HG02852 (cell line): ENCODE measurements at regions not wholly inside any gene's neighbourhood (a gene's known extent, or its start where the extent isn't known, plus 50 kb on each side); places are given as distances from the start of the nearest gene placed in this dataset.
"Not testable (repeated sequence)": the region's sequence is repeated elsewhere in the genome, so short reads cannot be mapped to it uniquely, and the experiment has no call there.

Experiments used
- ATAC-seq: cut with Tn5 transposase; IDR thresholded peaks from one replicate; pipeline ENCODE4 v1.9.1; 2021; ENCODE audit warnings: mild to moderate bottlenecking, moderate library complexity; ENCODE audit not compliant: unreplicated experiment

DNA sequence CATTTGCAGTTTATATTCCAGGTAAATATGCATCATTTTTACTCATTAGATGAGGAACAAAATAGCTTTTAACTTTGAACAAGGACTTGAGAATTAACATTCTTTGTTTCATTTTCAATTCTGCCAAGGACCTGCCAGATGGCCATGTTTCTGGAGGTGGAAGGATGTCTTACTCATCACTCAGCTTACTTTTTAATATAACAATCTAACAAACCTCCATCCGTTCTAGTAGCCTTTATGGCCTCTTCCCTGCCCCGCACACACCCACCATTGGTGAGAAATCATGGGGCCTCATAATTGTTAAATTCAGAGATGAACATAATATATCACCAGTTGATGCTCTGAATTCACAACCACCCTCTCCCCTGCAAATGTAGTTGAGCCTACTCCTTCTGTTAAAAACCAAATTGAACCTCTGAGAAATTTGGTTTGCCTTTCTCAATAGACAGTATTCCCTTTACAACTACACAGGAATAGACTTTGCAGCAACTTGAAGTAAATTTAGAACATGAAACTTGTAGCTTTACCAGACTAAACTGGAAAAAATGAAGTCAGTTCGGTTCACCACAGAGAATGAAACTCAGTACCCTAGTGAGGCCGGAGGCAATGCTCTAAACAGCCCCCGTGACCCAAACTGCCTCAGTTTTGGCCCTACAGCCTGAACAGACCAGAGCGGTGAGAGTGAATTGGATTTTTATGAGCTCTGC lies 50.1 kb upstream of the ACSL4 start:
- peak; percentile 87 for ATAC-seq

DNA sequence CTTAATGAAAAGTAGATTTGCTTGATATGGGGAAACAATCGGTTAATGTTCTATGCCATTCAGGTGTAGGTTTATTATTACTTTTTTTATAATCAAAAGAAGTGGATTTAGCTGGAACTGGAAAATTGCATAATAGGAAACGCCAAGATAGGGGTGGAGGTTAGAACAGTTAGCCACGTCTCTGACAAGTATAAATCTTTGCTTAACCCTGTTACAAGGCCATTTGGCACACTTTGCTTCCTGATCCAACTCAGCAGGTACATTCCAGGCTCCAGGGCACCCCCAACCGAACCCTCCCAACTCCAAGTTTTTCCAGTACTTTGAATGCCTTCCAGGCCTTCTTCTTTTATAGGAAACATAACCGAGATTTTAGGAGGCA lies 50.6 kb upstream of the ACSL4 start:
- ATAC-seq = no peak

DNA sequence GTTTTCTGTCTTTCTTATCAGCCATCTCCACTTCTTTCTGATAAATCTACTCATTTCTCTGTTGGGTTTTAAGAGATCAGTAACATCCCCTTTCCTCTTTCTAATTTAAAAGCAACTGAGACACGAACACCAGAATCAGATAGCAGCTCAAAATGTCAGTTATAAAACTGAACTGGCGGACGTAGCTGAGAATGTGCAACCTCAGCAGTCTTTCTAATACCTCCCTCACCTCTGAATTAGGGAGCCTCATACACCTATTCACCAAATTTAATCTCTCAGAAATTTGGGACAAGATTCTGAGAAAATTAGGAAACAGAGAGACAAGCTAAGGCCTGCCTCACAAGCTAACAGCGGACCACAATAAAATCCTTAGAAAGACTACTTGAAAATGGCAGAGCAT lies 52.0 kb upstream of the ACSL4 start:
- ATAC-seq = no peak

- ATAC-seq = not testable (repeated sequence)
Measured at GRCh38 chrX:109790511-109790910, 57.5 kb upstream of the ACSL4 start.

GRCh38 chrX:109793191-109793590 lies 60.1 kb upstream of the ACSL4 start:
- ATAC-seq = no peak

DNA sequence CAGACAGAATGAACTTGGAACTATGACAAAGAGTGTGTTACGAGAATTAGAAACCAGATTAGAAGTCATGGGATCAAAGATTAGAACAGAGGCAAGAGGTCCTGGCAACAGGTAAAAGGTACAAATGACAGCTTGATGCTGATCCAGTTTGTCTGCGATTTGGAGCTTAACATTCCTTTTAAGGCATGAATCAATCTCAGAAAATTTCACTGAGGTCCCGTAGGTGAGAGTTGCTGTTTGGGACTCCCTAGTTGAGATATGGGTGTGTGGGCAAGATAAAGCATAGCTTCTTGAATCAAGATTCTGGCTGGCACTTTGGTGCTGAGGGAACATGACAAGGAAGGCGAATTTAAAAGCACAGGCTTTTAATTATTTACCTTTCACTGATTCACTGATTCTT lies 62.6 kb upstream of the ACSL4 start:
- ATAC-seq = no peak

GRCh38 chrX:109797311-109797975 lies 64.4 kb upstream of the ACSL4 start:
- no peak for ATAC-seq

GRCh38 chrX:109812236-109812635 lies 79.2 kb upstream of the ACSL4 start:
- no peak for ATAC-seq

DNA sequence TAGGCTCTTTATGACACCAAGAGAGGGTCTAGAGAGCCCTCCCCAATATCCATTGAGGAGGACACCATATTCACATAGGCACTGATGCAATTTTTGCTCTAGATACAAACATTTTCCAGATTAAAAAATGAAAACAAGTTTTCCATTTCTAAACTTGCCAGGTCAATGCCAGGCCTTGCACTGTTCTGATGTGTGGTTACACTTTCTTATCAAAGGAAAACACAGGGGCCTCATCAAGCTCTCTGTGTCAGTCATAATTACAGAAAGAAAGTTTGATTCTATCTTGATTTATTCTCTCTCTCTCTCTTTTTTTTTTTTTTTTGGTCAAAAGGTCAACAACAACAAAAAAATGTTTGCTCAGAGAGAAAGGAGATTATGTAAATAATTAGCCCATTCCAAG lies 80.2 kb upstream of the ACSL4 start:
- no peak for ATAC-seq

DNA sequence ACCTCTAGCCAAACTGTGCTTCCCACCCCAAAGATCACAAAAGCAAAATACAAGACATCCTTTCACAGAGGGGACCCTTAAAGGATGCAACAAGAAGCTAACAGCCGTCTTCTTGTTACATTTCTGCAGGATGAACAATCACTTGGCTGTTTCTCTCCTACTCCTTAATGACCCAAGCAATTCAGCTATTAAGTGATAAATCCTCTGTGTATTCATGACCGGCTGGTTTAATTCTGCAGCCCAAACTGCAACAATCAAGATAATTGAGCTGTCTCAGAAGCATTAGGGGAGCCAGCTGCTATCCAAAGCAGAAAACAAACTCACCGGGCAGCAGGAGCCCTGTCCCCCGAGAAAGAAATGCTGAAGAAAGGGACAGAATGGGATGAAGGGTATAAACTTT lies 85.9 kb upstream of the ACSL4 start:
- ATAC-seq = no peak

DNA sequence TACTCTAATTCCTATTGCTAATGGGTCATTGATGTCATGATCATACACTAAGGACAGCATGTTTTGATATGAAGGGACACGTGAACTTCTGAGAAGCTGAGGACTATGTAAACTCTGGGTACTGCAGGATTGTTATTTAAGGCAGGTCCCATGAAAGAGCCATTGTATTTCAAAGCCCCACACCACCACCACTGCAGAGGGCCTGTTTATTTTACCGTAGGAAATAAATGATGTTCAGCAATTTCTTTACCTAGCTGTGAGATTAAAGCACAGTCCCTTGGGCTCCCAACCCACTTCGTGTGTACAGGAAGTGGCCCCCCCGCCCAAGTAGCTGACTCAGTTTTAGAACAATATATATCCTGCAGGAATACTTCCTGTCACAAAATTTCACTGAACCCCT lies 89.8 kb upstream of the ACSL4 start:
- no peak for ATAC-seq

- no peak for ATAC-seq
Measured at GRCh38 chrX:109826954-109827708, 94.1 kb upstream of the ACSL4 start.

- no peak for ATAC-seq
Measured at GRCh38 chrX:109827772-109828171, 94.7 kb upstream of the ACSL4 start.

DNA sequence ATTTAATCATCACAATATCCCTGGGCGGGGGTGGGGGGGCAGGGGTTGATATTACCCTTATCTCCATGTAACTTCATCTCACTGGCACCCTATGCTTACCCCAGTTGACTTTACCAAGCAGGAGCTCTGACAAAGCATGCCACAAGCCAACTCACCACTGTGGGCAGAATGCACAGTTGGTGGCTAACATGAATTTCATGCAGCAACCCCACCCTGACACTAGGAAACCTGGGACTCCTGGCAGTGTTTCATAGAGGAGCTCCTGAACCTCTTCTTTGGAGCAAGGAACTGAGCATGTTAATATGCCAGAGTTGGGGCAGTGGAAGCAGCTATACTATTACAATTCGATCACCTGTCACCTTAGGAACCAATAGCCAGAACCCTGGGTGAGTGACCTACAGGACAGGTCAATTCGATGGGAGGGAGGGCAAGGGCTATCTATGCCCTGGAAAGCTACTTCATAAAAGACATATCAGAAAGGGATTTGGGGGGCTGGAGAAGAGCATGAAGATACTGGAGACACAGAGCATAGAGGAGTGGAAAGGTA lies 97.2 kb upstream of the ACSL4 start:
- ATAC-seq = peak; percentile 17

- peak; percentile 61 for ATAC-seq
Measured at GRCh38 chrX:109830704-109831206, 97.7 kb upstream of the ACSL4 start.

DNA sequence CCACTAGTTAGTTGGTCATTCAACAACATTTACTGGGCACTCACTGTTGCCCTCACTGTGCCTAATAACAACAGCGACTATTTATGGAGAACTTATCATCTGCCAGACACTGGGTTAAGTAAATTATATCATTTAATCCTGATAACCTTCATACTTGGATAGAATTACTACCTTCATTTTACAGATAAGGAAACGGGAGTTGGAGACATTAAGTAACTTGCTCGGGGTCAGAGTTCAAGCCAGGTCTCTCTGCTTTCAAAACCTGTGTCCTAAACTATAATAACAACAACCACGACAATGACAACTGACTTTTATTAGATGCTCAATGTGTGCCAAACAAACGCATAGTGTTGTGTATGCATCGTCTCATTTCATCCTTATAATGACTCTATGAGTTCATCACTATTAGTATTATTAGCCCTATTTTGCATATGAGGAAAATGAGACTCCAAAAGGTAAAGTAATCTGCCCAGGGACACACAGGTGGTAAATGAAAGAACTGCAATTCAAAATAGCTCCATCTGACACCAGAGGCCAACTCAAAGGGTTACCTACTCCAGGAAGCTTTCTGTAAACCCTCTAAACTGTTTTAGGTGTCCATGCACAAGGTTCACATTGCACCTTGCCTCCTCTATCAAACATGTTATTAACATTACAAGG lies 98.4 kb upstream of the ACSL4 start:
- ATAC-seq = no peak

DNA sequence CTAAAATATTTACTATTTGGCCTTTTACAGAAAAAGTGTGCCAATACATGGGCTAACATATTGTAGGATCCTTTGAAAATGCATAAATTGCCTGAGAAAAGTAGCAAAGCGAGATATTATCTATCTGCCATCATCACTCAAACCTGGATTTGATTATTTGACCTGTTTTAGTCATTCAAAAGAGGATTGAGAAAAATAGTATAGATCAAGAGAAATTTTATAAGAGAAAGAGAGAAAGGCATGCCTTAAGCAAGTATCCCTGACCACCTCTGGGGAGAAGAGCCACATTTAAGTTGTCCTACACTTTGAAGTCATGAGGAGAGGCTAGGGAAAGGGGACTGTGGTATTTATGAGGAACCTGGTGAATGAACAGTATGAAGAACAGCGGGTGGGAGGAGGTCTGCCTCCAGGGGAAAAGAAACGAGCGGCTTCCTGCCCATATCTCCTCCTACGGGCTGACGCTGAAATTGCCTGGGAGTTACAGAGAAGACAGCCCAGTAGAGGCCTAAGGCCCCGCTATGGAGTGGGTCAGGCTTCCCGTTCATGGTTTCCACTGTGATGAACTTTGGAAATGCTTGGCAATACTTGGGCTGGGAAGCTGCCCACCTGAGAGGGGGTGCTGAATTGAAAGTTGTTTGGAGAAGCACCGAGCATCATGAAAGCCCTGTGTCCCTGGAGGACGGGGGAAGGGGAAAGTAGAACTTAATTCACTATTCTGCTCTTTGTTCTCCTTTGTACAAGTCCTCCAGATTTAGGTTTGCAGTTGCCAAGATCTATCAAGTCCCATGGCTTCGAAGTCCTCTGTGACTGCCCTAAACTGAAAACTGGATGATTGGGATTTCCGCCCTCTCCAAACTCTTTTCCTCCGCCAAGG lies 106.9 kb upstream of the ACSL4 start:
- no peak for ATAC-seq

DNA sequence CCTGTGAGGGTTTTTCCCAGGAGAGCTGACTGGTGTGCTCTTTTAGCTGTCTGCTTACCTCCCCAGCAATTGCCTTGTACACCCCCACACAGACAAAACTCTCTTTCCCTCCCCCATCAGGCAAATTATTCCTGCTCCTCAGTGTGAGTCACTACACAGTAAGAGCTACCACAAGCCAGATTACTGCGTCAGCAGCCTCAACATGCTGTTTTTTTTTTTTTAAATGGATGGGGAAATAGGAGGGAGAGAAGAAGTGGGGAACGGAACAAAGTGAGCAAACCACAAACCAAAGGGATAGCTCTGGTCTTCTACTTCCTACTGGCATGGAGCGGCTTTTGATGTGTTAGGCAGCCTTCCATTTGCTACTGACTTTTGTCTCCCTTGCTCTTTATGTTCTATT lies 107.5 kb upstream of the ACSL4 start:
- no peak for ATAC-seq

DNA sequence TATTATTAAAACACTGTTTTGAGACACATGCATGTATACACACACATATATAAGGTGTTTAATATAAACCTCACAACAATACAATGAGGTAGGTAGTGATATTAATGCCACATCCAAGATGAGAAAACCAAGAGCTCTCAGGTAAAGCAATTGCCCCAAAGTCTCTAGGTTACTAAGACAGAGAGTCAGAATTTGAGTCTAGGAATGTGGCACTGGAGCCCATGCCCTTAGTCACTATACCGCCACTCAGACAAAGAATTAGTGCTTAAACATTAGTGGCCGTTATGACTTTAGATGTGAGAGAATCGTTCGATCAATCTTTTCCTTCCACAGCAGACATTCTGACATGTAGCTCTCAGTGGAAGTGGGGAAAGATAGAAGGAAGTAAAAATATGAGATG lies 108.2 kb upstream of the ACSL4 start:
- ATAC-seq = no peak
